T-helper 22 cell (primary cell): ENCODE measurements at regions not wholly inside any gene's neighbourhood (a gene's known extent, or its start where the extent isn't known, plus 50 kb on each side); places are given as distances from the start of the nearest gene placed in this dataset.
"Not testable (repeated sequence)": the region's sequence is repeated elsewhere in the genome, so short reads cannot be mapped to it uniquely, and the experiment has no call there.

Experiments used
- DNase-seq: peaks from one replicate; pipeline ENCODE4 v3.0.0-alpha.2; 2020; ENCODE audit warnings: low read depth

DNA sequence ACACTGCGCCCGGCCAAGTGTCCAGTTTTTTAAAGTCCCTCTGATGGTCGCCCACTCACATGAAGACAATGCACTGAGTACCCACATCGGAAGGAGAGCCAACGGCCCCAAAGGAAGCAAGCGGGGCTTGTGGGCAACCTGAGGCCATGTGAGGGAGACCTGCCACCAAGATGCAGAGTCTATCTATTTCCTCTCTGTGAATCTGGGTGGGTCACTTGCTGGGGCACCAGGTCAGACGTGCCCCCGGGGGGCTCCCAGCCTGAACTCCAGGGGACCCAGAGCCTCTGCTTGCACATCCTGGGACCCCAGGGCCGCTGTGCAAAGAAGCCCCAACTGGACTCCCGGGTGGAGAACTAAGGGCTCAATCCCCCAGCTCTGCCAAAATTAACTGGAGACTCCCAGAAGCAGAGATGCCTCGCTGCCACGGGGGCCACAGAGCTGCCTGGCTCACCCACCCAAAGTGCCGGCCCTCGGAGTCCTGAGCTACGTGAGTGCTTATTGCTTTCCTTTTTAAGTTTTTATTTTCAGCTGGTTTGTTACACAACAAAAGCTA lies 106.4 kb downstream of the BRD1 start:
- DNase-seq: no peak

GRCh38 chr22:49720279-49720959 lies 107.3 kb downstream of the BRD1 start:
- DNase-seq: no peak

DNA sequence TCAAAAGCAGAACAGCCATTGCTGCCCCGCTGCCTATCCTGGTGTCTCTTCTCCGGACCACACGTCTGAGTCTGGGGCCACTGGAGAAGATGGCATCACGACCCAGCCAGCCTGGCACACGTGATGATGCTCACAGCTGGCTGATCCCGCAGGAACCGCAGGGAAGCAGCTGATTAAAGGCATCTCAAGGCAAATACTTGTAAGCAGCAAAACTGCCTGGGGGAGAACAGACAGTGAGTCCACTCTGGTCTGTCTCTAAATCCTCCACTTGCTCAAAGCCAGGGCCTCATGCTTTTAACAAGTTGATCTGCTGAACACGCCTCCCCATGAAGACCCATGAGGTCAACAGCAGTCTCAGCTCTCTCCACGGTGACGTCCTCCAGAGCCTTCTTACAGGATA lies 108.6 kb downstream of the BRD1 start:
- DNase-seq: no peak

- no peak for DNase-seq
Observed at GRCh38 chr22:49718396-49718795, 109.3 kb downstream of the BRD1 start.

- no peak for DNase-seq
Observed at GRCh38 chr22:49717322-49717919, 110.3 kb downstream of the BRD1 start.

- no peak for DNase-seq
Observed at GRCh38 chr22:49716441-49716840, 111.2 kb downstream of the BRD1 start.

- no peak for DNase-seq
Observed at GRCh38 chr22:49715450-49715849, 112.2 kb downstream of the BRD1 start.

GRCh38 chr22:49713003-49713402 lies 114.7 kb downstream of the BRD1 start:
- no peak for DNase-seq

DNA sequence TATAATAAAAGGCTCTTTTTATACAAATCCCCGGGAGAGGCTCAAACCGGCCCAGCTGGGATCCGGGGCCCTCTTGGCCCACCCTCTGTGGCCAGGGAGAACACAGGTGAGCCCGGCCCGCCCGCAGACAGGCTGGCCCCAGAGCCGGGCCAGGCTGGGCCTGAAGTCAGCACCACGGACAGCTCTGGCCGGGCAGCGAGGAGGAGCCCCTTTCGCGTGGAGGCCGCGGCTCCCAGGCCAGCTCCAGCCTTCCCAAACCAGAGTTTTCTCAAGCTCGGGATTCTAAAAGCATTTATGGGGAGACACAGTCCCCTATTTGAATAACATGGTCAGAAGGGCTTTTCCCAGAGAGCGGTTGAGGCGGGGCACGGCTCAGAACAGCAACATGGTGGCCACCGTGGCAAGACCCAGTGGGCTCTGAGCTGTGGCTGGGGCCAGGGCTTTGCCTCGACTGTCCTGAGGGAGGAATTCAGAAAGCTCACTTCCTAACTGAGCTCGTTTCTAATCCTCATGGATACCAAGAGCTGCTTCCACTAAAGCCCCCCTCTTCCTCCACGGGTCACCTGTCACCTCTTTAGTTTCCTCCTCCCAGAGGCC lies 115.4 kb downstream of the BRD1 start:
- no peak for DNase-seq

GRCh38 chr22:49710746-49711145 lies 116.9 kb downstream of the BRD1 start:
- no peak for DNase-seq

DNA sequence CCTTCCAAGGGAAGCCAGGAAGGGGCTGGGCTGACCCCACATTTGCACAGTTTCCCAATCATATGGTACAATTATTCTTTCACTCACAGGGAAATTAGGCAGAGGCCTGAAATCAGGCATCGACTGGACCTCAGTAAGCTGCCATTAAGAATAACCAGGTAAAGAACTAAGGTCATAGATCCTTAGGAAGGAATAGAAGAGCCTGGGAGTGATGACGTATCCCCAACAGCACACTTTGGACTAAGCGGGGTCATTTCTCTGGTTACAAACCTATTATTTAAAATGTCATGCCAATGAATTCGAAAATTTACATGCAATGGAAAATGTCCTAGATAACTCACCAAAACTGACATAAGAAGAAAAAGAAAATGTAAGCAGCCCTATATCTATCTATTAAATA lies 118.2 kb downstream of the BRD1 start:
- DNase-seq: no peak

- DNase-seq: no peak
Observed at GRCh38 chr22:49705972-49706352, 121.7 kb downstream of the BRD1 start.

DNA sequence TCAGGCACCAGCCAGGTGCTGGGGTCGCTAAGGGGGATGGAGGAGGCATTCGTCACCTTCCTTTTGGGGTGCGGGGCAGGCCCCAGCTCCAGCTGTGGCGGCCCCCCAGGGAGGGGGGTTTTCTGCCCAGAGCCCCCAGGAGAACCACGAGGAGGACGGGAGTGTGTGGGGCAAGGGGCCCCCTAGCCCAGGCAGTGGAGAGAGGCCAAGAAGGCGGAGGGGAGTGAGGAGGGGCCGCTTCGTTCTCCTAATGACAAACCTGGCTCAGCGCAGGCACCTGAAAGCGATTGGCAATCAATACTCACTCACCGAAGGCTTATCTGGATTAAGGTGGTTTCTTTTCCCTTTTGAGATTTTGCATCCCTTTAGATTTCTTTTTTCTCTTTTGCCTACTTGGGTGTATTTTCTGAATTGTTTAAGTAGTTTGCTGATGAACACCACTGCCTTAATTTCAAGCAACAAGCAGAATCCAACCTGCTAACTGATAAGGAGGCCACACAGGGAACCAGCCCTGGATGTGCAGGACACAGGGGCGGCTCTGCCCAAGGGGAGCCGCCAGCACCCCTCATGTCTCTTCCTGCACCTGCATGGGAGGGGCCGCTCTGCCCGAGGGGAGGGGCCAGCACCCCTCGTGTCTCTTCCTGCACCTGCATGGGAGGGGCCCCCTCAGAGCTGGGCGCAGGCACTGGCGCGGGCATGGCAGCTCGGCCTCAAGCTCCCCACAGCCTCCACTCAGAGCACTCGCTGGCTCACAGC lies 122.3 kb downstream of the BRD1 start:
- no peak for DNase-seq

GRCh38 chr22:49704345-49705215 lies 123.1 kb downstream of the BRD1 start:
- no peak for DNase-seq

- no peak for DNase-seq
Observed at GRCh38 chr22:49703990-49704344, 123.7 kb downstream of the BRD1 start.

GRCh38 chr22:49703505-49703904 lies 124.2 kb downstream of the BRD1 start:
- DNase-seq: no peak

DNA sequence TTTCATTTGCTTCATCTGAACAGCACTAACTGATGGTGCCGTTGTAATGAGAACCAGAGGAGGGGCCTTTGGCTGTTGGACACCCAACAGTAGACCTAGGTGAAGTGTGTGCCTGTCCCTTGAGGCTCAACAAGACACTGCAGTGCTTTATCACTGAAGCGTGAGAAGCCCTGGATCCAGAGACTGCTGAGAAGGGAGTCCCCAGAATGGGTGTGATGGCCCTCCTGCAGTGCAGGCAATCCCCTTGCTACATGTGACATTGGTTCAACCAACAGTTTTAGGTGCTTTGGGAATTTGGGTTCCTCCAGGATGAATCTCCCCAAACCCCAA lies 125.6 kb downstream of the BRD1 start:
- DNase-seq: no peak

GRCh38 chr22:49701380-49702067 lies 126.1 kb downstream of the BRD1 start:
- DNase-seq: no peak

DNA sequence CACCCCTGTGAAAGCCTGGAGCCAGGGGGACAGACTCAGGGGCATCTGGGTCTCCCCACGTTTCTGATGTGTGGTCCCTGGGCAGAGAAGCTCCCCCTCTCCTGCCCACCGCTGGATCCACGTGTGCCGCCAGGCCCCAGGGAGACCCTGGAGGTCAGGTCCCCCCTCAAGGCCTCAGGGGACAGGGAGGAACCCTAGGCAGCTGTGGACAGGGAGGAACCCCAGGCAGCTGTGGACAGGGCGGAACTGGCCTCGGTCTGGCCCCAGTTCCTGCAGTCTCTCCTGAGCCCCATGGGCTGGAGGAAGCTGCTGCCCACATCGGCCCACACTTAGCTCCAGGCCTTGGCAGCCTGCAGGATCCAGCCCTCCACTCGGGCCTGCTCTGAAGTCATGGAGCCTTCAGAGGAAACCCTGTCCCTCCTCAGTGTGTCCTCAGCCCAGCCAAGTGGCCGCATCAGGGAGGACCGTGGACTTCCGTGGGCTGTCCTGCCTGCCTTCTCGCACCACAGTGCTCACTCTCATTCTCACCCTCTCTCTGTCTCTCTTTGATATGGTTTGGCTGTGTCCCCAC lies 127.7 kb downstream of the BRD1 start:
- no peak for DNase-seq

DNA sequence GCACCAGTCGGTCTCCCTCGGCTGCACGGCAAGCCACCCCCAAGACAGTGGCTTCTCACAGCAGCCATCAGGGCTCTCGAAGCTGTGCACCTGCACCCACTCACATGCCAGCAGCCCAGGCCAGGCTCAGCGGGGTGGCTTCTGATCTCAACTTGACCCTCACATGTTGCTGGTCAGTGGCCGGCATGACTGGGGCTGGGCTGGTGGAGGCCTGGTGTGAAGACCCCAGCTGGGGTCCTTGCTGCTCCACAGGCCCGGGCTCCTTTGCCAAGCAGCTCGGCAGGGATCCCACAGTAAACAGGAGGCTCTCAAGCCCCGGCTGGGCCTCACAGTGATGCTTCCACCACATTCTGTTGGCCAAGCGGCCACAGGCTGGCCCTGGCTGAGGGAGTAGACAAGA lies 128.2 kb downstream of the BRD1 start:
- no peak for DNase-seq

- DNase-seq: not testable (repeated sequence)
Observed at GRCh38 chr22:49698616-49699015, 129.1 kb downstream of the BRD1 start.
